ENCODE measurements at regions not wholly inside any gene's neighbourhood (a gene's known extent, or its start where the extent isn't known, plus 50 kb on each side); places are given as distances from the start of the nearest gene placed in this dataset.

DNA sequence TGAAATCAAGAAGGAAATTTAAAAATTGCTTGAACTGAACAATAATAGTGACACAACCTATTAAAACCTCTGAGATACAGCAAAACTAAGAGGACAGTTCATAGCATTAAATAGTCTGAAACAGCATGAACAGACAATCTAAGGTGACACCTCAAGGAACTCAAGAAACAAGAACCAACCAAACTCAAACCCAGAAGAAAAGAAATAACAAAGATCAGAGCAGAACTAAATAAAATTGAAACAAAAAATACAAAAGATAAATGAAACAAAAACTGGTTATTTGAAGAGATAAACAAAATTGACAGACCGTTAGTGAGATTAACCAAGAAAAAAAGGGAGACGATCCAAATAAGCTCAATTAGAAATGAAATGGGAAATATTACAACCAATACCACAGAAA lies 122.8 kb upstream of the TOP3B start:
- H3K9me3 Mint-ChIP-seq (ENCODE audit: unreplicated experiment): no peaks in the 10 kb centered on the region
- no peaks in the 10 kb centered on the region for H3K4me1 Mint-ChIP-seq (ENCODE audit: low read depth, unreplicated experiment)
- Histone ChIP-seq H3K9me3 (no peaks in the 10 kb centered on the region), H3K4me3 (ENCODE audit: low read depth, low read length) (no peak overlapping the region), H3K4me1 (no peaks in the 10 kb centered on the region), H3K36me3 (ENCODE audit: control insufficient read depth, insufficient read depth, low read length) (no peaks in the 10 kb centered on the region), H3K27me3 (replicated peaks; ENCODE audit: control insufficient read depth, insufficient read depth, low read length) (no peaks in the 10 kb centered on the region)
- no peak overlapping the region for H3K27ac Mint-ChIP-seq (ENCODE audit: unreplicated experiment)
- intact Hi-C loops (cut with micrococcal nuclease; ENCODE audit: unreplicated experiment): no loop called here
- no TSS peak for BruUV-seq (replicated peaks)
- DNase-seq: no peak
- no peaks in the 10 kb centered on the region for H3K36me3 Mint-ChIP-seq (ENCODE audit: insufficient read depth, unreplicated experiment)
- CTCF ChIA-PET: no interaction called here
- no peak for TF ChIP-seq CTCF (IDR thresholded peaks at IDR 0.05; ENCODE audit: insufficient read depth in 1 of 2, low read depth in 1 of 2, low read length in 1 of 2, severe bottlenecking in 1 of 2, unreplicated experiment in 1 of 2)
- H3K4me3 Mint-ChIP-seq (ENCODE audit: unreplicated experiment): no peak overlapping the region
- H3K27me3 Mint-ChIP-seq (ENCODE audit: insufficient read depth, unreplicated experiment): peaks cover 4% of the 10 kb centered on the region
- POLR2A ChIA-PET: no interaction called here

- CTCF ChIA-PET: no interaction called here
- intact Hi-C loops (cut with micrococcal nuclease; ENCODE audit: unreplicated experiment): no loop called here
Observed at GRCh38 chr22:22103078-22103875, 120.7 kb upstream of the TOP3B start.

More at GRCh38 chr22:22103078-22103875, 120.7 kb upstream of the TOP3B start:
- H3K27me3 Mint-ChIP-seq (ENCODE audit: insufficient read depth, unreplicated experiment): peaks cover 9% of the 10 kb centered on the region
- Histone ChIP-seq H3K4me1 (no peaks in the 10 kb centered on the region), H3K4me3 (ENCODE audit: low read depth, low read length) (no peak overlapping the region), H3K36me3 (ENCODE audit: control insufficient read depth, insufficient read depth, low read length) (no peaks in the 10 kb centered on the region), H3K27me3 (replicated peaks; ENCODE audit: control insufficient read depth, insufficient read depth, low read length) (no peaks in the 10 kb centered on the region; the same call in 1 of the 2 replicates), H3K9me3 (no peaks in the 10 kb centered on the region)
- POLR2A ChIA-PET: no interaction called here
- BruUV-seq (replicated peaks): no TSS peak
- H3K4me1 Mint-ChIP-seq (ENCODE audit: low read depth, unreplicated experiment): no peaks in the 10 kb centered on the region
- H3K4me3 Mint-ChIP-seq (ENCODE audit: unreplicated experiment): no peak overlapping the region
- H3K36me3 Mint-ChIP-seq (ENCODE audit: insufficient read depth, unreplicated experiment): no peaks in the 10 kb centered on the region
- peak in 1 of 2 experiments; percentile 50 for DNase-seq
- TF ChIP-seq CTCF (IDR thresholded peaks at IDR 0.05; ENCODE audit: insufficient read depth in 1 of 2, low read depth in 1 of 2, low read length in 1 of 2, severe bottlenecking in 1 of 2, unreplicated experiment in 1 of 2): peak in 1 of 2 experiments; percentile 41
- no peaks in the 10 kb centered on the region for H3K9me3 Mint-ChIP-seq (ENCODE audit: unreplicated experiment)
- no peak overlapping the region for H3K27ac Mint-ChIP-seq (ENCODE audit: unreplicated experiment)

All from Caco-2 (cell line).